Retina (tissue), 1 donor: ENCODE measurements at regions not wholly inside any gene's neighbourhood (a gene's known extent, or its start where the extent isn't known, plus 50 kb on each side); places are given as distances from the start of the nearest gene placed in this dataset.

Experiments
- DNase-seq: peaks from one replicate; pipeline ENCODE4 v3.0.0-alpha.2; 2016

DNA sequence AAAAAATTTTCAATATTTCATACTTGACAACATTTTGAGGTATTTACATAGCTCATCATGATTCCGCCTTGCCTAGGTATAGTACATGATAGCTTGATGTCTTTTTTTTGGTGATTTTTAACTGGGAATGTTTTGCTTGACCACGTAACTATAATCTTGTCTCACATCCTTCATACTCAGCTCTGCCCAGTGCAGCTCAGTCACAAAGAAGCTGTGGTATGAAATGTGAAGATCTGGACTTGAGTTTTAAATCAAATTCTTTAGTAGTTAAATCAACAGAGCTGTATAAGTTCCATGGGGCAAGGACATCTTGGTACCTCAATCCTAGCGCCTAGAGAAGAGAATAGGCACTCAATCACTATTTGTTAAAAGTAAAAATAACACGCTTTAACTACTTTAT lies 276.3 kb upstream of the DKK2 start:
- no peak for DNase-seq

DNA sequence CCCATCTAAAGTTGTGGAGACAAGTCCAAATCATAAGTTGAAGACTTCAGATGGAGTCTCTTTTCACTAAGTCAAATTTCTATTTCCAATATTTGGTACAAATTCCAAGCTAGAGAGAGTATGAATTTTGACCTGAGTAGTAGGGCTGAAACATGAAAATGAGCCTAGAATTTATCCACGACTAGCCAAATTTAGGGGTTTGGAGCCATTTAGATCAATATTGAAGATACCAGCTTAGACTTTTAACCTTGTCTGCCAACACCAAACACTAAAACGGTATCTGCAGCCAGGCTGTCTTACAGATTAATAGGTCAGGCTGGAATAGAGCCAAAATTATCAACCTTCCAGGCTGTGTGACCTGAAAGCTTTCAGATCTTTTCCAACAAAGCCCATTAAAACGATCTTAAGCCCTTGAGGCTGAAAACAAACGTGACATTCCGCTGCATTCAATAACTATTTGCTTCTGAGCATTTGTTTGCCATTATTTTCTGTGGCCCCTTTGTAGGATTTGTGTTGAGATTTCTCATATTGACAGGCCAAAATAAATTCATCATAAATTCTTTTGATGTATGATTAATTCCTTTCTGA lies 268.7 kb upstream of the DKK2 start:
- no peak for DNase-seq

DNA sequence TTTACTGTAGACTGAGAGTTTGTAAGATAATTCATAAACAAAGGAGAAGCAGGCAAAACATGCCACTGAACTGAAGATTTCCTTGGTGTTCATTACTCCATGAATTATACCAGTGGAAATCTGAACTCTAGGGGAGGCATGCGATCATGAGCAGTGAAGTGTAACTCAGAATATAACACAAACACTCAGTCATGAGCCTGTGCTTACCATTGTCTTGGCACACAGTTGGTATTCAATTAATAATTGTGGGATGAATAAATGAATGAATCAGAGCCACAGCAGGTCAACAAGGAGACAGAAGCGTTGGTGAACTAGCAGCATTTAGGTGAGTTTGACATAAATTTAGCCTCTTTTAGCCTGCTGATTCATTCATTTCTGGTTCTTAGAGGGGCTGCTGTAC lies 263.5 kb upstream of the DKK2 start:
- no peak for DNase-seq

GRCh38 chr4:107292979-107293378 lies 256.9 kb upstream of the DKK2 start:
- DNase-seq = no peak

GRCh38 chr4:107283587-107284559 lies 247.8 kb upstream of the DKK2 start:
- no peak for DNase-seq

- no peak for DNase-seq
Measured at GRCh38 chr4:107279733-107280132, 243.6 kb upstream of the DKK2 start.

DNA sequence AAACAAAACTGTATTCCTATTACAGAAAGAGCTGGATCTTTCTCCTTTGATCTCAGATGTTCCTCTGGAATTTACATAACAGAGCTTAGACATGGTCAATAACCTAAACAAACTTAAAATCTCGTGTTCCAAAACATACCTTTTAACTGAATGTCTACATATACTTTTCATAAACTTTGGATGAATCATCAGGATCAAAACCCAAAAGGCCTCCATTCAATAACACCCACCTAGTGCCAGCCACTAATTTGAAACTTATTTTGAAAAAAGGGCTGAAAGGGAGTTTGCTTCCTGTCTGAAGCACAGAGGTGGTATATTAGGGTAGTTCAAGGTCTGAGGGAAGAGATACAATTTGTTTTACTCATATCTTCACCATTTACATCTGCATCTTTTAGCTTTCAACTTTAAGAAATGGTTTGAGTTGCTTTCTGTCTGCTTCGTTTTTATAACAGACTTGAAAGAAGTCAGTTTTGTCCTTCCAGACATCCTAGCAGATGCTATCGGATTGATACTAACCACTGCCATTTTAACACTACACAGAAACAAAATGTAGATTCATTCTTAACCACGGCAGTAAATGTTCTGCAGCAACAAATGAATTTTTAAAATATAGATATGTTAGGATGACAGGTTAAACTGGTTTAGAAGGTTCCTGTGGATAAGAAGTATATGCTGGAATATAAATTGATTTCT lies 242.8 kb upstream of the DKK2 start:
- no peak for DNase-seq

DNA sequence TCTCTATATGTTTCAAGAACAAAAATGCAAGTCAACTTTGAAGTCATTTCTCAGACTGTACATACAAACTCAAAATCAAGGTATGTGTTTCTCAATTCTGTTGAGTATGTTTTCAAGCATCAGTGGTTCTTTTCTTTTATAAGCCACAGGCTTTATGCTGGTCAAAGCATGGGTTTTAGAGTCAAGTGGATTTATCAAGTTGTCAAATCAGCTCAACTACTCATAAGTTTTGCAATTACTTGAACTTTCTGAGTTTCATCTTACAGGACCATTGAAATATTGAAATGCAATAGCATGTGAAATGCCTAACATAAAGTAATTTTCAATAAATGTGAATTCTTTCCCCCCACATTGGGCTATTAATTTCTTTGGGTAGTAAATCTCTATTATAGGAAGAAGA lies 239.9 kb upstream of the DKK2 start:
- no peak for DNase-seq

- no peak for DNase-seq
Measured at GRCh38 chr4:107275225-107275624, 239.1 kb upstream of the DKK2 start.

DNA sequence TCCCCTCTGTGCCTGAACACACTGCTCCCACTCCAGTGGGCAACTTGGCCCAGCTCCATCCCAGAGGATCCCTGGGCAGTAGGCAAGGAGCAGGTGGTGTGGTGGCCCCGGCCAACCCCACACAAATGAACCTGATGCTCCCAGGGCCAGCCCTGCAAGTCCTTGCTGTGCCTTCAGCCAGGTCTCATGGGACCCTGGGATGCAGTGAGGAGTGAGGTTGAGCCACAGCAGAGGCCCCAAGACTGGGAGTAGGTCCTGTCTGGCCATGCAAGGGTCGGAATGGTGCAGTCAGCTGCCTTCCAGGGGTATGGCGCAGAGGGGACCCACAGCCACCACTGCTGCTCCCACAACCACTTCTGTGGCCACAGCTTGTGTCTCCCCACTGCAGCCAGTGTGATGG lies 234.5 kb upstream of the DKK2 start:
- no peak for DNase-seq

DNA sequence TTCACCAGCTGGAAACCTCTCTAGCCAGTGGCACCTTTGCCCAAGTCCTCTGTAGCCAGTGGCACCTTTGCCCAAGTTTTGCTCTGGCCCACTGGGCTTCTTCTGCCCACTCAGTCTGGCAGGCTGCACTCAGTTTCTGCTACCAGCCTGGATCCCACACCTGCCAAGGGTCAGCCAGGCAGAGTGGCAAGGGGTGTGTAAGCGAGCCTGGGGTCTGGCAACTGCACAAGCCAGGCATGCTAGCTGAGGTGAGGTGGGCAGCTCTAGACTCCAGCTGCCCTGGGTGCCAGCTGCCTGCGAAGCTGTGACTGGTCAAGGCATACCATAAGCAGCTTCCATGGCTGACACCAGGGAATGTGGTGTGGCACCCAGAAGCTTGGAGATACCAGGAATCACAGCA lies 233.1 kb upstream of the DKK2 start:
- no peak for DNase-seq

- DNase-seq = no peak
Measured at GRCh38 chr4:107265859-107266258, 229.7 kb upstream of the DKK2 start.

- DNase-seq = no peak
Measured at GRCh38 chr4:107261241-107261874, 225.2 kb upstream of the DKK2 start.

GRCh38 chr4:107258359-107258758 lies 222.2 kb upstream of the DKK2 start:
- no peak for DNase-seq

DNA sequence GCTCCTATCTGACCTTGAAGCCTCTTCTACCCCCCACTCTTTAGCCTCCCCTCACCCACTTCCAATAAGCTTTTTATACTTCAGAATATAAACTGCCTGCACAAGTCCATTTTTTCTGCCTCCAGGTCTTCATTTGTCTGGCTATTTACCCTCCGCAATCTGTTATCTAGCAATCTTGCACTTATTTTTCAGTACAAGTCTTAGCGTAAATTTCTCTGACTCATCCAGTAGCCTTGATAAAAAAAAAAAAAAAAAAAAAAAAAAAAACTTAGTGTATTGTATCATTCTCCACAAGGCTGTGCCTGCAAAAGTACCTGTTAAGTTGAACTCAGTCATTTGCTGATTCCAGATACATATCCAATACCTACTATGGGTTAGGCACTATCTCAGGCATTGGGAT lies 219.5 kb upstream of the DKK2 start:
- no peak for DNase-seq

DNA sequence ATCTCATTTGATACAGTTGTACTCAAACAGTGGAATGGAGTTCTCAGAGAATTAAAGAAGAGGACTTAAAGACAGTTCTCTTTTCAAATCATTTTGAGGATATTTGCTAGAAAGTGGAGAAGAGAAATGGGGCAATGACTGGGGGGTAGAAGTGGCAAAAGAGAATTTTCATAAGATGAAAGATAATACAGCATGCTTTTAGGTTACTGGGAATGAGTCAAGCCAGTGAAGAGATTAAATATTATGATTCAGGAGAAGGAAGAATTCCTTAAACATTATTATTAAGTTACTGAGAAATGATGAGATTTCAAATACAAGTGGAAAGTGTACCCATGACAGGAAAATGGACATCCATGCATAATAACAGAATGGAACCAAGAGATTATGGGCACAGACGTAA lies 219.0 kb upstream of the DKK2 start:
- DNase-seq = no peak

DNA sequence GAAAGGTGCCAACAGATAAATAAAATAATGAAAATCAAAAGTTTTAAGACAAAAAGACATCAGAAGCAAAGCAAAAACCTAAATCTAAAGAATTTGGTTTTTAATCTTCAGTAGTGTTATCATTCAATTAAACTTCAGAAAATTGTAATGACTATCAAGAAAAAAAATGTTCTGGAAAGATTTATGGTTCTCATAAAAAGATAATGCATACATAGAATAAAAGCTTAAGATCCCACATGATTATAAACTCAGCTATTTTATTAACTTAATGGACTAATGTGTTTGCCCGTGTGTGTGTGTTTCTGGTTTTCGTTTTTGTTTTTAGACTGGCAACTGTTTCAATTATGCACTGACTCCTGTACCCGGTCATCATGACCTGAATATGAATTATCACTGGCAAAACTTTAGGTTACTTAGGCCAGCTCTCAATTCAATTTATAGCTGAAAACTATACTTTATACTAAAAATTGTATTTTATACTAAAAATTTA lies 217.5 kb upstream of the DKK2 start:
- no peak for DNase-seq

DNA sequence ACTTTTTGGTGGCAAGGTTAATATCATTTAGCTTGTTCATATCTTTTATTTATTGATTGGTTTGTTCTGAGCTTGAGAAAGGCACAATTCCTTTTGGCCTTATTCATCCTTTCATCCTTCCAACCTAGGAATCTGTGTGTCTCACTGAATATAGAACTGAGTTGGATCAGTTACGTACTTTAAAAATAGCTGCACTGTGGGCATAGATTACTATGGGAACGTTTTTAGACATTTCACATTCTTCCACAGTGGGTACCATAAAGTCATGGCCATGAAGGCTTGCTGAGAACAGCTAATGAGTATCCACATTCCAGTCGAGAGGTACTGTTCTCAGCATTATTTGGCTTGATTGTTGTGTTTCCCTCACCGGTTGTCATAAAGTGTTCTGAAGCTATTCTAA lies 217.0 kb upstream of the DKK2 start:
- no peak for DNase-seq

DNA sequence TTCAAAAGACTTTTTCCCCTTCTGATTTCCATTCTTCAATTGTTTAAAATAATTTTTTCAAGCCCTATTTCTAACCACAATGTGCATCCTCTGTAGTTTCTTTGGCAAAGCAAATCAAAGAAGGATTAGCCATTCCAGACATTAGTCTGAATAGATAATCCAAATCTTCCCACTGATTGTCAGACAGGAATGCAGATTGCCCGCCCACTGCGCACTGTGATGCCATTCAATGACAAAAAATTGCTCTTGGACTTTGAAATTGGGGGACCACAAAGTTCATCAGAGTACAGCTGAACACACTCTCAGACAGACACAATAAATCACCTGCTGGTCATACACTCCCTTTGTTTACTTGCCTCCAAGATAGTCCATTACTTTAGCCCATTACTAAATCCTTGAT lies 216.5 kb upstream of the DKK2 start:
- no peak for DNase-seq

DNA sequence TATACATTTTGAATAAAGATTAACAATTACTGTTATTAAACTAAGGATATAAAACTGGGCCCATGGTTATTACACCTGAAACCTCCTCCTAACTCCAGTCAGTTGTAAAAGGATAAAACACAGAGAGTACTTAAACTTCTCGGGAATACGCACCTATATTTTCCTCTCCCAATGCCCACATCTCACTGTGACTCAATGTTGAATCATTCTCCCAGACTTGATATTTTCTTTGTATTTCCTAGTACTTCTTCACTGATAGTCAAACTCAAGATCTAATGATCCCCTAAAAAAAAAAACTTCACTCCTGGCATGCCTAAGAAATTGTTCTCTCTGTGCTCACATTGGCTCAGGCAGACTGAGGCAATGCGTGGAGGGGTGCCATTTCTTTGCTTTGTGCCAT lies 212.5 kb upstream of the DKK2 start:
- no peak for DNase-seq

DNA sequence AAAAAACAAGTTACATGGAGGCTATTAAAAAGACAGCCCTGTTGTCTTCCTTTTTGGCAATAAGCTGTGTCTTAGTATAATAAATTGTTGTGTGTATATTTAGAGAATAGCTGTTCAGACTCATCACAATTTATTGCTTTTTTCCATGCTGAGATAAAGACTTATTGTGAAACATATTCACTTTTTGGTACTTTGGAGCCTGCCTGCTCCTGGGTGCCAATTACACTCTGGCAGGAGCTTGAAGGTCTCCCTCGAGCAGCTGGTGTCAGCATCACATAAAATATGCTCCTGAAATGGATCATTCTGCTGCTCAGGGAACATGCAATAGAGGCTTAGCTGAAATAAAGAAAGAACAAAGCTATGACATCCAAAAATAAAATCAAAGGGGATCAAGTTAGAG lies 211.6 kb upstream of the DKK2 start:
- no peak for DNase-seq

GRCh38 chr4:107246761-107247160 lies 210.6 kb upstream of the DKK2 start:
- no peak for DNase-seq

DNA sequence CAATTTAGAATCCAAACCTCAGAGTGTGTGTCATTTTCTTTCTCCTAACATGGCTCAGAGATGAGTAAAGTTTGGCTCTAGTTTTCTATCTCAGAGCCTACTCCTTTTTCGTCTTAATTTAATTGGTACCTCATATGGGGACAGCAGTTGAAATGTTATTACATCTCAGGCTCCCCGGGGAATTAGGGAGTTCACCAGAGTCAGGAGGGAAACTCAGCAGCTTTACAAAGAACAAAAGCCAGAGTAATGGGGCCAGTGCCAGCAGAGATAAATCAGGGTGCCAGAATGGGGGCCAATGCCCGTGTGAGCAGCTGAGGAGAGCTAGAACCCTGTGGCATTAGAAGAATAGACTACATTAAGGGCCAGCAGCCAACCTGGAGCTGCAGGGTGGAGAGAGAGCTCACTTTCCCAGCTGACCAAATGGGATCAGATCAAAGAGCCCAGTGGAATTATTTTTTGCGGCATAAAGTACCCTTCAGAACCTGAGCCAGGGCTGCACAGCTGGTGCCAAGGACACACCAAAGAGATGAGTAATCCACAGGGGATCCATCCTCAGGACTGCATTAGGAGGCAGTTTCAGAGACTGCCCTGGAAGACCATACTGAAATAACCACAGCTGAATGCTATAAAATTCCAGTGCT lies 207.1 kb upstream of the DKK2 start:
- peak; percentile 25 for DNase-seq
